Effector memory CD4-positive, alpha-beta T cell (primary cell): ENCODE measurements at regions not wholly inside any gene's neighbourhood (a gene's known extent, or its start where the extent isn't known, plus 50 kb on each side); places are given as distances from the start of the nearest gene placed in this dataset.
"Not testable (repeated sequence)": the region's sequence is repeated elsewhere in the genome, so short reads cannot be mapped to it uniquely, and the experiment has no call there.

Experiments
- DNase-seq, 3 donors: peaks; one replicate each; pipeline ENCODE4 v3.0.0-alpha.2; 2020
- H3K27ac ChIP-seq: 2 replicates; pipeline ENCODE4 v1.7.0; 2013; ENCODE audit warnings: mild to moderate bottlenecking, low read length, moderate library complexity; ENCODE audit not compliant: insufficient read depth, poor library complexity, severe bottlenecking
- H3K27me3 ChIP-seq: replicated peaks from 2 replicates; pipeline ENCODE4 v1.7.0; 2013; ENCODE audit warnings: mild to moderate bottlenecking, low read length; ENCODE audit not compliant: insufficient read depth, control insufficient read depth, poor library complexity, severe bottlenecking
- H3K36me3 ChIP-seq: 2 replicates; pipeline ENCODE4 v1.7.0; 2013; ENCODE audit warnings: mild to moderate bottlenecking, low read length, moderate library complexity; ENCODE audit not compliant: control insufficient read depth, insufficient read depth
- H3K4me1 ChIP-seq: 2 replicates; pipeline ENCODE4 v1.7.0; 2013; ENCODE audit warnings: low read length, mild to moderate bottlenecking; ENCODE audit not compliant: control insufficient read depth, insufficient read depth, poor library complexity, severe bottlenecking
- H3K4me3 ChIP-seq: 2 replicates; pipeline ENCODE4 v1.7.0; 2013; ENCODE audit warnings: low read length, low read depth, mild to moderate bottlenecking; ENCODE audit not compliant: insufficient read depth, poor library complexity, severe bottlenecking
- H3K9me3 ChIP-seq: 2 replicates; pipeline ENCODE4 v1.7.0; 2013; ENCODE audit warnings: mild to moderate bottlenecking, low read length, moderate library complexity; ENCODE audit not compliant: control insufficient read depth

GRCh38 chr5:82628364-82628910 lies 350.3 kb upstream of the RPS23 start:
- H3K36me3 ChIP-seq, result no peaks in the 10 kb centered on the region

DNA sequence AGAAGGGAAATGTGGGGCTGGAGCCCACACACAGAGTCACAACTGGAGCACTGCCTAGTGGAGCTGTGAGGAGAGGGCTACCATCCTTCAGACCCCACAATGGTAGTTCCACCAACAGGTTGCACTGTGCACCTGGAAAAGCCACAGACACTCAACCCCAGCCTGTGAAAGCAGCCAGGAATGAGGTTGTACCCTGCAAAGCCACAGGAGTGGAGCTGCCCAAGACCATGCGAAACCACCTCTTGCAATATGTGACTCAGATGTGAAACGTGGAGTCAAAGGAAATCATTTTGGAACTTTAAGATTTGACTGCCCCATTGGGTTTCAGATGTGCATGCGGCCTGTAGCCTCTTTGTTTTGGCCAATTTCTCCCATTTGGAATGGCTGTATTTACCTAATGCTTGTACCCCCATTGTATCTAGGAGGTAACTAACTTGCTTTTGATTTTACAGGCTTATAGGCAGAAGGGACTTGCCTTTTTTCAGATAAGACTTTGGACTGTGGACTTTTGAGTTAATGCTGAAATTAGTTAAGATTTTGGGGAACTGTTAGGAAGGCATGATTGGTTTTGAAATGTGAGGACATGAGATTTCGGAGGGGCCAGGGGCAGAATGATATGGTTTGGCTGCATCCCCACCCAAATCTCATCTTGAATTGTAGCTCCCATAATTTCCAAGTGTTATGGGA lies 348.9 kb upstream of the RPS23 start:
- not testable (repeated sequence) for H3K9me3 ChIP-seq, H3K4me1 ChIP-seq, H3K27me3 ChIP-seq, H3K36me3 ChIP-seq, H3K4me3 ChIP-seq, DNase-seq, H3K27ac ChIP-seq

More at GRCh38 chr5:82628364-82628910, 350.3 kb upstream of the RPS23 start:
- Histone ChIP-seq H3K27me3 (no peaks in the 10 kb centered on the region), H3K4me3 (no peak overlapping the region), H3K27ac (no peak overlapping the region), H3K4me1 (no peaks in the 10 kb centered on the region), H3K9me3 (no peaks in the 10 kb centered on the region)
- no peak for DNase-seq

DNA sequence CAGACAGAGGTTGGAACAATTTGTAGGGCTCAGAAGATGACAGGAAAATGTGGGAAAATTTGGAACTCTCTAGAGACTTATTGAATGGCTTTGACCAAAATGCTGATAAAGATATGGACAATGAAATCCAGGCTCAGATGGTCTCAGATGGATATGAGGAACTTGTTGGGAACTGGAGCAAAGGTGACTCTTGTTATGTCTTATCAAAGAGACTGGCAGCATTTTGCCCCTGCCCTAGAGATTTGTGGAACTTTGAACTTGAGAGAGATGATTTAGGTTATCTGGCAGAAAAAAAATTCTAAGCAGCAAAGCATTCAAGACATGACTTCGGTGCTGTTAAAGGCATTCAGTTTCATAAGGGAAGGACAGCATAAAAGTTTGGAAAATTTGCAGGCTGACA lies 347.9 kb upstream of the RPS23 start:
- DNase-seq, H3K4me1 ChIP-seq, H3K4me3 ChIP-seq, H3K27me3 ChIP-seq, H3K36me3 ChIP-seq, H3K9me3 ChIP-seq, H3K27ac ChIP-seq: not testable (repeated sequence)

DNA sequence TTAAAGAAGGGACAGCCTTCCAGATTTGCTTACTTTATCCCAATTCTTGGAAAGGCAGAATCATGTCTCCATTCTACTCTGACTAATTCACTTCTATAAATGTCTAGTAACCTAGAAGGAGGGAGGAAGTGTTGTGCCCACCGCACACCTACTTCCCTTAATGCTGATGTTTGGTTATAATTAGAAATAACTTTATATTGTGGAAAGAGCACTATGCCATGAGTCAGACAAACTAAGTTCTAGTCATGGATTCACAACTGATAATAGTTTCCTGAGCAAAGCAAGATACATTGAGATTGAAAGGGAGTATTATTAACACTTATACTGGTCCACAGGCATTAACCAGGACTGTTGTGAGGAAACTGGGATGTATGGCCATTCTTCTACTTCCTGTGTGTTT lies 345.9 kb upstream of the RPS23 start:
- no peak overlapping the region for H3K4me3 ChIP-seq

DNA sequence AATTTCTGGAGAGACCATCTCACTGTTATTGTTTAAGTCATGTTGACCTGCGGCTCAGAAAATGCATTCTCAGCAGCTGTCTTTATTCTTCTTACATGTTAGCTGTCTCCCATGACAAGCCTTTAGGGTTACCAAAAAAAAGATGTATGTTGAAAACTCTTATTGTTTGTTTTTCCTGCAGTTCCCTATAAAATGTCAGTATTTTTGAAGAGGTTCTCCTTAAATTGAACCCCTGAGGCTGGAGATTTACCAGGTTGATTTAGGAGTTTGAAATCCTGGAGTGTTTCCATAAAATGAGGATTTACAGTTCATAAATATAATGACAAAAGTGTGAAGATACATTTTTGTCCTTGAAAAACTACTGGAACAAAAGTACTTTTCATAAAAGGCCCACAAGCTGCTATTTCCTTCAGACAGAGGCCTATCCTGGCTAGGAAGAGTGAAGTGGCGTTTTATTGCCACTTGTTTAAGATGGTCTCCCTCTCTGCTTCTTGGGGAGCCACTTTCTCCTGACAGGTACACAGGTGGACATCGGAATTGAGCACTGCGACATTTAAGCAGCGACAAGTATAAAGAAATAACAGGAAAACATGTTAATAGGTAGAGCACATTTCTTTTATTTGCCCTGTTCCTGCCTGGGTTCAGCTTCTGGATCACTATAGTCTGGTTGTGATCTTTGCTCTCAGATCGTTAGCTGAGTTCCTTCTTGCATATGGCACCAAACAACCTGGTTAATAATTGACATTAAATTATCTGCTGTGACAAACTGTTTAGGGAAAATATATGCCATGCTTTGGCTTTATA lies 344.8 kb upstream of the RPS23 start:
- H3K36me3 ChIP-seq, result no peaks in the 10 kb centered on the region
- H3K9me3 ChIP-seq, result no peaks in the 10 kb centered on the region
- H3K27ac ChIP-seq, result no peak overlapping the region
- no peak overlapping the region for H3K4me3 ChIP-seq
- H3K27me3 ChIP-seq, result no peaks in the 10 kb centered on the region
- DNase-seq, result no peak
- H3K4me1 ChIP-seq, result no peaks in the 10 kb centered on the region

More for the DNA sequence above, 345.9 kb upstream of the RPS23 start:
- Histone ChIP-seq H3K27me3 (no peaks in the 10 kb centered on the region), H3K27ac (no peak overlapping the region), H3K4me1 (no peaks in the 10 kb centered on the region), H3K36me3 (no peaks in the 10 kb centered on the region), H3K9me3 (no peaks in the 10 kb centered on the region)
- DNase-seq, result no peak

- H3K4me3 ChIP-seq, result no peak overlapping the region
- no peaks in the 10 kb centered on the region for H3K27me3 ChIP-seq
- no peak overlapping the region for H3K27ac ChIP-seq
- H3K9me3 ChIP-seq, result no peaks in the 10 kb centered on the region
- DNase-seq, result no peak
- no peaks in the 10 kb centered on the region for H3K36me3 ChIP-seq
- no peaks in the 10 kb centered on the region for H3K4me1 ChIP-seq
Observed at GRCh38 chr5:82622205-82622604, 344.1 kb upstream of the RPS23 start.

DNA sequence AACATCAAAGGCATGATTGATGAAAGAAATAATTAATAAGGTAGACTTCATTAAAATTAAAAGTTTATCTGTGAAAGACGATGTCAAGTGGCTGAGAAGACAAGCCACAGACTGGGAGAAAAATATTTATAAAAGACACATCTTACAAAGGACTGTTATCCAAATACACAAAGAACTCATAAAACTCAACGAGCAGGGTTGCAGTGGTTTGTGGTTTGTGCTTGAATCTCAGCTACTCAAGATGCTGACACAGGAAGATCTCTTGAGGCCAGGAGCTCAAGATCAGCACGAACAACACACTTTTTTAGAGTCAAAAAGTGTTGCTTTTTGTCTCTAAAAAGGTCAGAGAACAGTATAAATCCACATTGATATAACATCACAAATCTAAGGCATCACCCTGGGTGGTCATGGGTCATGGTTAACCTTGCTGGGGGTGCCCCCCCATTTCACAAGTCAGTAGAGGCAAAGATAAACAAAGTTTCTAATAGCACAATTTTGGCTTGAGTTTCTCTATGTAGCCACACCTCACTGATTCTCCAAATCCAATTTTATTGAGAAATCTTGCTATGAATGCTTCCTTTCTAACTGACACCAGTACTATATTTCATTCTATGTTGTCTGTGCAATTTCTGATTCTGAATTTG lies 342.9 kb upstream of the RPS23 start:
- Histone ChIP-seq H3K27ac (no peak overlapping the region), H3K4me3 (no peak overlapping the region), H3K9me3 (no peaks in the 10 kb centered on the region), H3K27me3 (no peaks in the 10 kb centered on the region), H3K36me3 (no peaks in the 10 kb centered on the region), H3K4me1 (no peaks in the 10 kb centered on the region)
- no peak for DNase-seq

DNA sequence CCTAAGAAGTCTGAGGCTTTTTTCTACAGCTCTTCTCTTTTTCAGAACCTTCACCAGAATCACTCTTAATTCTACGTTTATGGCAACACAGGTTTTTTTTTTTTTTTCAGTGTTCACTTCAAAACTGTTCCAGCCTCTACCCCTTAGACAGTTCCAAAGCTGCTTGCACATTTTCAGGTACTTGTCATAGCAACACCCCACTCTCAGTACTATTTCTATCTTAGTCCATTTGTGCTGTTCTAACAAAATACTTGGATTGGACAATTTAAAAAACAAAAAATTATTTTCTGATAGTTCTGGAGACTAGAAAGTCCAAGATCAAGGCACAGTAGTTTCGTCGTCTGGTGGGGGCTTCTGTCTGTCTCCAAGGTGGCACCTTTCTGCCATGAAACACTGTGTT lies 340.9 kb upstream of the RPS23 start:
- no peaks in the 10 kb centered on the region for H3K9me3 ChIP-seq
- H3K4me1 ChIP-seq, result no peaks in the 10 kb centered on the region
- no peaks in the 10 kb centered on the region for H3K27me3 ChIP-seq
- H3K4me3 ChIP-seq, result no peak overlapping the region
- no peaks in the 10 kb centered on the region for H3K36me3 ChIP-seq
- no peak for DNase-seq
- no peak overlapping the region for H3K27ac ChIP-seq

- no peak overlapping the region for H3K27ac ChIP-seq
- no peaks in the 10 kb centered on the region for H3K9me3 ChIP-seq
- no peaks in the 10 kb centered on the region for H3K27me3 ChIP-seq
- DNase-seq, result no peak
- no peak overlapping the region for H3K4me3 ChIP-seq
- H3K4me1 ChIP-seq, result no peaks in the 10 kb centered on the region
- no peaks in the 10 kb centered on the region for H3K36me3 ChIP-seq
Observed at GRCh38 chr5:82614706-82615105, 336.6 kb upstream of the RPS23 start.

- Histone ChIP-seq H3K4me1 (no peaks in the 10 kb centered on the region), H3K27me3 (no peaks in the 10 kb centered on the region), H3K36me3 (no peaks in the 10 kb centered on the region), H3K9me3 (no peaks in the 10 kb centered on the region), H3K27ac (no peak overlapping the region), H3K4me3 (no peak overlapping the region)
- DNase-seq, result no peak
Observed at GRCh38 chr5:82613891-82614290, 335.7 kb upstream of the RPS23 start.
